BE2C (cell line): ENCODE measurements at regions not wholly inside any gene's neighbourhood (a gene's known extent, or its start where the extent isn't known, plus 50 kb on each side); places are given as distances from the start of the nearest gene placed in this dataset.

Source experiments
- DNase-seq: peaks from one replicate; pipeline ENCODE4 v3.0.0-alpha.2; 2020
- H3K27me3 ChIP-seq: fragments of 250-450 bp; sonication (Bioruptor Pico); 2 replicates; pipeline ENCODE4 v1.5.1; 2020; ENCODE audit warnings: mild to moderate bottlenecking
- H3K36me3 ChIP-seq: fragments of 250-450 bp; sonication (Bioruptor Pico); 2 replicates; pipeline ENCODE4 v1.5.1; 2020; ENCODE audit warnings: mild to moderate bottlenecking
- H3K4me1 ChIP-seq: fragments of 250-450 bp; sonication (Bioruptor Pico); 2 replicates; pipeline ENCODE4 v1.5.1; 2020
- H3K4me3 ChIP-seq: 2 replicates; pipeline ENCODE4 v1.5.1; 2011; ENCODE audit warnings: low read depth, low read length
- H3K9me3 ChIP-seq: fragments of 250-450 bp; sonication (Bioruptor Pico); 2 replicates; pipeline ENCODE4 v1.5.1; 2020
- TF ChIP-seq, protein P1 (sequence below): IDR thresholded peaks from 2 replicates; pipeline ENCODE4 v1.5.1; 2012; ENCODE audit warnings: mild to moderate bottlenecking, low read depth, low read length

DNA sequence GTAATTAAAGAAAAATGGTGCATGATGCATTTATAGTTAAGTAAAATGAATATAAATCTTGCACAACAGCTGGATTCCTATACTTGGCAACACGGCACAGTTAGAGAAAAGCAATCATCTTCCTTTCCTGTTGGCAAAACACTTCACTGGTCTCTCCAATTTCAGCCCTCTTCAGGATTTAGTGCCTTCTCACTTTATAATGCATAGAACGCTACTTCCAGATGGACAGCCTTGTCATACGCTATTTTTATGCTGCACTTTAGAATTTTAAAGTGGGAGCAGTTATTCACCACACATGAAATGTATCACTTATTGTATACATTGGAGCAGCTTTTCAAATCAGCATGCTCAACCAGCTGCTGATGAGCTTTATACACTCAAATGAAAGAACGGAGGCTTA lies 194.4 kb upstream of the GBE1 start:
- TF ChIP-seq, protein P1, sequence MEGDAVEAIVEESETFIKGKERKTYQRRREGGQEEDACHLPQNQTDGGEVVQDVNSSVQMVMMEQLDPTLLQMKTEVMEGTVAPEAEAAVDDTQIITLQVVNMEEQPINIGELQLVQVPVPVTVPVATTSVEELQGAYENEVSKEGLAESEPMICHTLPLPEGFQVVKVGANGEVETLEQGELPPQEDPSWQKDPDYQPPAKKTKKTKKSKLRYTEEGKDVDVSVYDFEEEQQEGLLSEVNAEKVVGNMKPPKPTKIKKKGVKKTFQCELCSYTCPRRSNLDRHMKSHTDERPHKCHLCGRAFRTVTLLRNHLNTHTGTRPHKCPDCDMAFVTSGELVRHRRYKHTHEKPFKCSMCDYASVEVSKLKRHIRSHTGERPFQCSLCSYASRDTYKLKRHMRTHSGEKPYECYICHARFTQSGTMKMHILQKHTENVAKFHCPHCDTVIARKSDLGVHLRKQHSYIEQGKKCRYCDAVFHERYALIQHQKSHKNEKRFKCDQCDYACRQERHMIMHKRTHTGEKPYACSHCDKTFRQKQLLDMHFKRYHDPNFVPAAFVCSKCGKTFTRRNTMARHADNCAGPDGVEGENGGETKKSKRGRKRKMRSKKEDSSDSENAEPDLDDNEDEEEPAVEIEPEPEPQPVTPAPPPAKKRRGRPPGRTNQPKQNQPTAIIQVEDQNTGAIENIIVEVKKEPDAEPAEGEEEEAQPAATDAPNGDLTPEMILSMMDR = no peak
- Histone ChIP-seq H3K4me3 (no peak overlapping the region), H3K36me3 (no peaks in the 10 kb centered on the region), H3K27me3 (no peaks in the 10 kb centered on the region), H3K4me1 (no peaks in the 10 kb centered on the region), H3K9me3 (no peaks in the 10 kb centered on the region)
- DNase-seq = no peak

DNA sequence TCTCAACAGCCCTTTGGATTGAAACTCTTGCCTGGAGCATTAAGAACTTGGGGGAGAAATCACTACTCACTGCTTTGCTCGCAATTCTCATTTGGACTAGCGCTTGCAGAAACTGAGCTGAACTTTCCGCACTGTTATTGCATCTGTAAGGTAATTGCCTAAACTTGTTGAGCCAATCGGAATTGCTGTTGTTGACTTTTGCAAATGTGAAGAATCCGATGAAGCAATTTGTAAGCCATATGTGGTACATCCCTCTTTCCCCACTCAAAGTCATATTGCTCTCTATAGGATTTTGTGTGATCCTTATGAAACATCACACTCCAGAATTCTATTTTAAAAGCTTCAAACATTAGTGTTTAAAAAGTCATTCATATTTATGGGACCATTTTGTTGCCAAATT lies 191.7 kb upstream of the GBE1 start:
- TF ChIP-seq, protein P1 = no peak
- Histone ChIP-seq H3K9me3 (no peaks in the 10 kb centered on the region), H3K4me1 (no peaks in the 10 kb centered on the region), H3K27me3 (no peaks in the 10 kb centered on the region), H3K4me3 (no peak overlapping the region), H3K36me3 (no peaks in the 10 kb centered on the region)
- DNase-seq = no peak

DNA sequence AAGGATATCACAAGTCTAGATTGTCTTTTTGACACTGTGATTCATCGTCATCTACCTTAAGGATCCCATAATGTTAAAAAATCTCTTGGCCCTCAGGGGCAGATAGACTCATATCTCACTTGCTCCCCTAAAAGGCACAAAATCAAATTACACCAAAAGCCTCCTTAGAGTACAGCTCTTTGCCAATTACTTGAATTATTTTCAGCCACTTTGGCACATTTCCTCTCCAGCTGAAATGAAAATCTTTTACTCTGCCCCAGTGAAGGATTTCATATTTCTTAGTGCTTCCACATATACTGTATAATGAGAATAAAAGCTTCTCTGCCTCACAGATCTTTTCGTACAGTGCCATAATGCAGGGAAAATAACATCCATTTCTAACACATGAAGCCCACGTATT lies 190.7 kb upstream of the GBE1 start:
- H3K27me3 ChIP-seq = no peaks in the 10 kb centered on the region
- no peaks in the 10 kb centered on the region for H3K36me3 ChIP-seq
- H3K4me3 ChIP-seq = no peak overlapping the region
- no peaks in the 10 kb centered on the region for H3K9me3 ChIP-seq
- no peaks in the 10 kb centered on the region for H3K4me1 ChIP-seq
- TF ChIP-seq, protein P1 = no peak
- no peak for DNase-seq

DNA sequence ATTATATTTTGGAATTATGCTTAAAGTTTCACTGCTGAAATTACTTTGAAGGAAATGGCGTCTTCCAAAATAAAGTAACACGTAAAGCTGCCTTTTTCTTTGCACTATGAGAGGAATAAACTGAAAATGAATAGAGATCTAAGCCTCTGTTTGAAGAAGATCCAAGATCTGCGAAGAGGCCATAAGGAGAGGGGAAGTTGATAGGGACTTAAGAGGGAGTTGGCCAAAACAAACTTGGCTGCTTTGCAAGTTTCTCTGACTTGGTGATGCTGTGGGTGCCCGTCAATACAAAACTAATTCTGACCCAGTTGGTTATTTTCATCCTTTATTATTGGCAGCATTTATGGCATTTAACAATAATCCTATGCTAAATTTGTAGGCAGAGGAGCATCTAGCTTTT lies 190.2 kb upstream of the GBE1 start:
- H3K4me1 ChIP-seq = no peaks in the 10 kb centered on the region
- no peak overlapping the region for H3K4me3 ChIP-seq
- H3K9me3 ChIP-seq = no peaks in the 10 kb centered on the region
- H3K27me3 ChIP-seq = no peaks in the 10 kb centered on the region
- TF ChIP-seq, protein P1 = no peak
- H3K36me3 ChIP-seq = no peaks in the 10 kb centered on the region
- DNase-seq = no peak

DNA sequence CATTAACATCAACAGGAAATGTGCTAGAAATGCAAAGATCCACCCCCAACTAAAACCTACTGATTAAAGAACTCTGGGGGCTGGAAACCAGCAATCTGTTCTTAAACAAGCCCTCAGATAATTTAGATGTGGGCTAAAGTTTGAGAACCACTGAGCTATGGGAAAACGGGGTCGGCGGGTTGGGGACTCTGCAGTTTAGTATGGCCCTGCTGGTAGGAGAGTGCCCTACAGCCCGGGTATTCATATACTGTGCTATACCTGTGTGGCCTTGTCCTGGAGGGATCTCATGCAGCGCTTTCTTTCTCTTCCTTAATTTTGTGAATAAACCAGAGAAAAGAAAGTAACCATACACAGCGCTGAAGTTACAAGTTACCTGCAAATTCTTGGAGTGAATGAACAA lies 189.7 kb upstream of the GBE1 start:
- Histone ChIP-seq H3K9me3 (no peaks in the 10 kb centered on the region), H3K4me3 (no peak overlapping the region), H3K36me3 (no peaks in the 10 kb centered on the region), H3K4me1 (no peaks in the 10 kb centered on the region), H3K27me3 (no peaks in the 10 kb centered on the region)
- no peak for DNase-seq
- TF ChIP-seq, protein P1 = peak; percentile 9; the same call in 1 of the 2 replicates

DNA sequence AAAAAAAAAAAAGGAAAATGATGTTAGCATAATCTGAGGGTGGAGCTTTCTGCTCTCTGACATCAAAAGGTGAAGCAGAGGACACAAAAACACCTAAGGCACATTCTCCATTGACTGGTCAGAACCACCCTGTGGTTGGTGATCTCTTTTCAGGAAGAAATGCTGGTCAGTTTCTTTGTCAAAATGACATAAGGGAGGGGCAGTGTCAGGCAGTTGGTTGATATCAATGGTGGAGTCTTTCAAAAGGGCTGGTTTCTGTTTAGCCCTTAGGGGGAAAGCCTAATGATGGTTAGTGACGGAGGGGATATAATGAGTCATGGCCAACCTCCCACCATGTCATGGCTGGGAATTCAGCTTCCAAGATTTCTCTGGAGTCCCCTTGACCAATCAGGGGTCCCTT lies 185.9 kb upstream of the GBE1 start:
- TF ChIP-seq, protein P1 = no peak
- H3K27me3 ChIP-seq = no peaks in the 10 kb centered on the region
- no peaks in the 10 kb centered on the region for H3K9me3 ChIP-seq
- H3K36me3 ChIP-seq = no peaks in the 10 kb centered on the region
- H3K4me1 ChIP-seq = no peaks in the 10 kb centered on the region
- H3K4me3 ChIP-seq = no peak overlapping the region
- no peak for DNase-seq
